ENCODE measurements at regions not wholly inside any gene's neighbourhood (a gene's known extent, or its start where the extent isn't known, plus 50 kb on each side); places are given as distances from the start of the nearest gene placed in this dataset.

- H3K9me2 ChIP-seq (ENCODE audit: insufficient read depth), result no peaks in the 10 kb centered on the region
- H3K4me2 ChIP-seq (ENCODE audit: unreplicated experiment), result no peak overlapping the region
- H3K27me3 ChIP-seq (replicated peaks; ENCODE audit: insufficient read depth), result no peaks in the 10 kb centered on the region
- no peaks in the 10 kb centered on the region for H3K4me1 ChIP-seq (ENCODE audit: insufficient read depth)
- H3K79me2 ChIP-seq (ENCODE audit: insufficient read depth), result no peaks in the 10 kb centered on the region
- 10 to 13% methylated on average over 29 of the region's 29 CpGs for WGBS, 2 experiments (ENCODE audit: low coverage in 1 of 2, low lambda C conversion rate in 2 of 2, missing lambda C conversion rate in 2 of 2)
- H3K36me3 ChIP-seq (ENCODE audit: low read depth), result no peaks in the 10 kb centered on the region
- DNase-seq, result no peak
- no peak overlapping the region for H3K9ac ChIP-seq
- no peak for TF ChIP-seq EZH2 (IDR thresholded peaks at IDR 0.05; ENCODE audit: insufficient read depth, poor library complexity, severe bottlenecking)
- no peak for TF ChIP-seq EZH2phosphoT487 (IDR thresholded peaks at IDR 0.05; ENCODE audit: insufficient read depth, low read depth)
- no peak overlapping the region for H3K4me3 ChIP-seq
- no peaks in the 10 kb centered on the region for H3F3A ChIP-seq (ENCODE audit: insufficient read depth)
- H3K27ac ChIP-seq, result no peak overlapping the region
- no peaks in the 10 kb centered on the region for H4K20me1 ChIP-seq (ENCODE audit: insufficient read depth)
- H3K9me3 ChIP-seq (ENCODE audit: low read depth), result no peaks in the 10 kb centered on the region
- H2AFZ ChIP-seq, result no peak overlapping the region
- in situ Hi-C loops (cut with MboI), result no loop called here
These were observed 135.4 kb downstream of the CRLF2 start for GRCh38 chrX:1076871-1077651.

DNA sequence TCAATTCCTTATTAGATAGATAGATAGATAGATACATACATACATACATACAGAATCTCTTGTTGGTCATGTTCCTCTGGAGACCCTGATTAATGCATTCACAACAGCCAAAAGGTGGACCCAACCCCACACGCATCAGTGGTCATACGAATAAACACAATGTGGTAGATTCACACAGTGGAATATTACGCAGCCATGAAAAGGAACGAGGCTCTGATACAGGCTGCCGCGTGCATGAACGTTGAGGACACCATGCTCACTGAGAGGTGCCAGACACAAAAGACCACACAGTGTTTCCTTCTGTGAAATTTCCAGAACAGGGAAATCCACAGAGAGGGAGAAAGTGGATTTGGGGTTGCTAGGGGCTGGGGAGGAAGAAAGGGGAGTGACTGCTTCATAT, 136.7 kb downstream of the CRLF2 start:
- WGBS, 2 experiments (ENCODE audit: low coverage in 1 of 2, low lambda C conversion rate in 2 of 2, missing lambda C conversion rate in 2 of 2), result 60 to 63% methylated on average over 7 of the region's 7 CpGs
- DNase-seq, result no peak
- Histone ChIP-seq H3K9me3 (ENCODE audit: low read depth) (no peaks in the 10 kb centered on the region), H3K4me3 (no peak overlapping the region), H3K9me2 (ENCODE audit: insufficient read depth) (no peaks in the 10 kb centered on the region), H3K79me2 (ENCODE audit: insufficient read depth) (no peaks in the 10 kb centered on the region), H3K4me1 (ENCODE audit: insufficient read depth) (no peaks in the 10 kb centered on the region), H3K36me3 (ENCODE audit: low read depth) (no peaks in the 10 kb centered on the region), H2AFZ (no peak overlapping the region), H3K4me2 (ENCODE audit: unreplicated experiment) (no peak overlapping the region), H3F3A (ENCODE audit: insufficient read depth) (no peaks in the 10 kb centered on the region), H4K20me1 (ENCODE audit: insufficient read depth) (no peaks in the 10 kb centered on the region), H3K27me3 (replicated peaks; ENCODE audit: insufficient read depth) (no peaks in the 10 kb centered on the region), H3K9ac (no peak overlapping the region), H3K27ac (no peak overlapping the region)
- TF ChIP-seq EZH2phosphoT487 (IDR thresholded peaks at IDR 0.05; ENCODE audit: insufficient read depth, low read depth) (no peak), EZH2 (IDR thresholded peaks at IDR 0.05; ENCODE audit: insufficient read depth, poor library complexity, severe bottlenecking) (no peak)
- in situ Hi-C loops (cut with MboI), result no loop called here

GRCh38 chrX:1075156-1075555, 137.3 kb downstream of the CRLF2 start:
- H3K4me3 ChIP-seq, result no peak overlapping the region
- H3F3A ChIP-seq (ENCODE audit: insufficient read depth), result no peaks in the 10 kb centered on the region
- H3K9ac ChIP-seq, result no peak overlapping the region
- no peak overlapping the region for H3K4me2 ChIP-seq (ENCODE audit: unreplicated experiment)
- TF ChIP-seq EZH2phosphoT487 (IDR thresholded peaks at IDR 0.05; ENCODE audit: insufficient read depth, low read depth), result no peak
- TF ChIP-seq EZH2 (IDR thresholded peaks at IDR 0.05; ENCODE audit: insufficient read depth, poor library complexity, severe bottlenecking), result no peak
- H3K9me3 ChIP-seq (ENCODE audit: low read depth), result no peaks in the 10 kb centered on the region
- no peaks in the 10 kb centered on the region for H3K79me2 ChIP-seq (ENCODE audit: insufficient read depth)
- in situ Hi-C loops (cut with MboI), result no loop called here
- H3K4me1 ChIP-seq (ENCODE audit: insufficient read depth), result no peaks in the 10 kb centered on the region
- H3K9me2 ChIP-seq (ENCODE audit: insufficient read depth), result no peaks in the 10 kb centered on the region
- no peaks in the 10 kb centered on the region for H3K27me3 ChIP-seq (replicated peaks; ENCODE audit: insufficient read depth)
- WGBS, 2 experiments (ENCODE audit: low coverage in 1 of 2, low lambda C conversion rate in 2 of 2, missing lambda C conversion rate in 2 of 2), result 32 to 34% methylated on average over 7 of the region's 7 CpGs
- H2AFZ ChIP-seq, result no peak overlapping the region
- H3K36me3 ChIP-seq (ENCODE audit: low read depth), result no peaks in the 10 kb centered on the region
- no peaks in the 10 kb centered on the region for H4K20me1 ChIP-seq (ENCODE audit: insufficient read depth)
- DNase-seq, result no peak
- no peak overlapping the region for H3K27ac ChIP-seq

DNA sequence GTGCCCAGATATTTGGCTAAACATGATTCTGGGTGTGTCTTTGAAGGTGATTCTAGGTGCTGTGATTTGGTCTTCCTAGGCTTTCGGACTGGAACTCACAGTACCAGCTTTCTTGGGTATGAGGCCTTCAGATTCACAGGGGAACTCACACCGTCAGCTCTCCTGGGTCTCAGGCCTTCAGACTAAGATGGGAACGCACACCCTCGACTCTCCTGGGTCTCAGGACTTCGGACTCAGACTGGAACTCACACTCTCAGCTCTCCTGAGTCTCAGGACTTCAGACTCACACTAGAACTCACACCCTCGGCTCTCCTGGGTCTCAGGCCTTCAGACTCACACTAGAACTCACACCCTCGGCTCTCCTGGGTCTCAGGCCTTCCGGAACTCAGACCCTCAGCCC, 137.7 kb downstream of the CRLF2 start:
- Histone ChIP-seq H3K9me3 (ENCODE audit: low read depth) (no peaks in the 10 kb centered on the region), H3K79me2 (ENCODE audit: insufficient read depth) (no peaks in the 10 kb centered on the region), H2AFZ (no peak overlapping the region), H3K27ac (no peak overlapping the region), H3K9ac (no peak overlapping the region), H4K20me1 (ENCODE audit: insufficient read depth) (no peaks in the 10 kb centered on the region), H3K4me3 (no peak overlapping the region), H3K36me3 (ENCODE audit: low read depth) (no peaks in the 10 kb centered on the region), H3K9me2 (ENCODE audit: insufficient read depth) (no peaks in the 10 kb centered on the region), H3K4me1 (ENCODE audit: insufficient read depth) (no peaks in the 10 kb centered on the region), H3K27me3 (replicated peaks; ENCODE audit: insufficient read depth) (no peaks in the 10 kb centered on the region), H3K4me2 (ENCODE audit: unreplicated experiment) (no peak overlapping the region), H3F3A (ENCODE audit: insufficient read depth) (no peaks in the 10 kb centered on the region)
- WGBS, 2 experiments (ENCODE audit: low coverage in 1 of 2, low lambda C conversion rate in 2 of 2, missing lambda C conversion rate in 2 of 2), result 31 to 39% methylated on average over 7 to 8 of the region's 8 CpGs
- DNase-seq, result no peak
- in situ Hi-C loops (cut with MboI), result no loop called here
- no peak for TF ChIP-seq EZH2phosphoT487 (IDR thresholded peaks at IDR 0.05; ENCODE audit: insufficient read depth, low read depth)
- no peak for TF ChIP-seq EZH2 (IDR thresholded peaks at IDR 0.05; ENCODE audit: insufficient read depth, poor library complexity, severe bottlenecking)
